Transverse colon (tissue), 4 donors: ENCODE measurements at regions not wholly inside any gene's neighbourhood (a gene's known extent, or its start where the extent isn't known, plus 50 kb on each side); places are given as distances from the start of the nearest gene placed in this dataset.

ENCODE experiments used
- EP300 ChIP-seq: sonication (generic); formaldehyde crosslinking; IDR thresholded peaks from one replicate; pipeline ENCODE4 v1.6.1; 2017; ENCODE audit warnings: antibody characterized with exemption, low read depth
- POLR2A ChIP-seq: fragments of 450-650 bp; IDR thresholded peaks from one replicate; pipeline ENCODE4 v1.6.1; 2016; ENCODE audit warnings: antibody characterized with exemption, mild to moderate bottlenecking, moderate library complexity
- POLR2AphosphoS5 ChIP-seq, 3 donors: sonication (generic); formaldehyde crosslinking; IDR thresholded peaks; one replicate each; pipeline ENCODE4 v1.6.1; 2016; ENCODE audit warnings: antibody characterized with exemption in 3 of 3
- TF ChIP-seq, protein P1 (sequence below), 5 experiments: fragments of 200-600 bp in 3 of 5; fragments of 450-650 bp in 2 of 5; sonication (generic) in 3 of 5; IDR thresholded peaks; 1 replicate in 2 of 5; 2 replicates in 3 of 5; pipeline ENCODE4 v1.5.1; 2016 to 2017; ENCODE audit warnings: antibody characterized with exemption in 5 of 5, inconsistent platforms in 3 of 5, mild to moderate bottlenecking in 2 of 5, moderate library complexity in 1 of 5

- TF ChIP-seq, protein P1, sequence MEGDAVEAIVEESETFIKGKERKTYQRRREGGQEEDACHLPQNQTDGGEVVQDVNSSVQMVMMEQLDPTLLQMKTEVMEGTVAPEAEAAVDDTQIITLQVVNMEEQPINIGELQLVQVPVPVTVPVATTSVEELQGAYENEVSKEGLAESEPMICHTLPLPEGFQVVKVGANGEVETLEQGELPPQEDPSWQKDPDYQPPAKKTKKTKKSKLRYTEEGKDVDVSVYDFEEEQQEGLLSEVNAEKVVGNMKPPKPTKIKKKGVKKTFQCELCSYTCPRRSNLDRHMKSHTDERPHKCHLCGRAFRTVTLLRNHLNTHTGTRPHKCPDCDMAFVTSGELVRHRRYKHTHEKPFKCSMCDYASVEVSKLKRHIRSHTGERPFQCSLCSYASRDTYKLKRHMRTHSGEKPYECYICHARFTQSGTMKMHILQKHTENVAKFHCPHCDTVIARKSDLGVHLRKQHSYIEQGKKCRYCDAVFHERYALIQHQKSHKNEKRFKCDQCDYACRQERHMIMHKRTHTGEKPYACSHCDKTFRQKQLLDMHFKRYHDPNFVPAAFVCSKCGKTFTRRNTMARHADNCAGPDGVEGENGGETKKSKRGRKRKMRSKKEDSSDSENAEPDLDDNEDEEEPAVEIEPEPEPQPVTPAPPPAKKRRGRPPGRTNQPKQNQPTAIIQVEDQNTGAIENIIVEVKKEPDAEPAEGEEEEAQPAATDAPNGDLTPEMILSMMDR (IDR thresholded peaks at IDR 0.05), result no peak
- no peak for TF ChIP-seq POLR2AphosphoS5 (IDR thresholded peaks at IDR 0.05)
- no peak for TF ChIP-seq EP300
- TF ChIP-seq POLR2A, result no peak
These were observed 80.2 kb upstream of the TP63 start for GRCh38 chr3:189551007-189551406.
